OCI-LY3 (cell line): ENCODE measurements at regions not wholly inside any gene's neighbourhood (a gene's known extent, or its start where the extent isn't known, plus 50 kb on each side); places are given as distances from the start of the nearest gene placed in this dataset.

Experiments used
- H2AFZ ChIP-seq: fragments of 200-600, 300-600 bp; shearing (Covaris generic); 2 replicates; pipeline ENCODE4 v1.6.0; 2014; ENCODE audit warnings: antibody characterized with exemption, low read depth, low read length
- H3K27ac ChIP-seq: fragments of 200-600, 300-600 bp; sonication (generic); 2 replicates; pipeline ENCODE4 v1.5.1; 2014; ENCODE audit warnings: mild to moderate bottlenecking, low read length, moderate library complexity, mixed read lengths
- H3K27me3 ChIP-seq: fragments of 200-600, 300-600 bp; sonication (generic); 2 replicates; pipeline ENCODE4 v1.6.1; 2014; ENCODE audit warnings: low read depth, low read length, mixed read lengths
- H3K36me3 ChIP-seq: fragments of 200-600, 300-600 bp; sonication (generic); replicated peaks from 2 replicates; pipeline ENCODE3; 2014; ENCODE audit warnings: low read depth, low read length, mixed read lengths
- H3K4me1 ChIP-seq: fragments of 300-600, 200-600 bp; sonication (generic); 2 replicates; pipeline ENCODE4 v1.6.1; 2014; ENCODE audit warnings: low read length, mixed read lengths
- H3K4me2 ChIP-seq: fragments of 200-600, 300-600 bp; sonication (generic); 2 replicates; pipeline ENCODE4 v1.6.1; 2014; ENCODE audit warnings: low read length, mixed read lengths
- H3K4me3 ChIP-seq: fragments of 300-600, 200-600 bp; sonication (generic); 2 replicates; pipeline ENCODE4 v1.5.1; 2014; ENCODE audit warnings: antibody characterized with exemption, mild to moderate bottlenecking, low read length, moderate library complexity
- H3K79me2 ChIP-seq: fragments of 300-600, 200-600 bp; shearing (Covaris generic); 2 replicates; pipeline ENCODE4 v1.6.1; 2014; ENCODE audit warnings: mild to moderate bottlenecking, low read length, mixed read lengths
- H3K9ac ChIP-seq: fragments of 300-600, 200-600 bp; shearing (Covaris generic); 2 replicates; pipeline ENCODE4 v1.6.0; 2014; ENCODE audit warnings: mild to moderate bottlenecking, low read length, moderate library complexity
- H3K9me3 ChIP-seq: fragments of 200-600, 300-600 bp; shearing (Covaris generic); 2 replicates; pipeline ENCODE4 v1.6.1; 2014; ENCODE audit warnings: low read length, mixed read lengths; ENCODE audit not compliant: insufficient read depth
- H4K20me1 ChIP-seq: fragments of 200-600, 300-600 bp; sonication (generic); 2 replicates; pipeline ENCODE4 v1.6.1; 2016; ENCODE audit warnings: low read length, mixed read lengths; ENCODE audit not compliant: insufficient read depth
- CTCF ChIP-seq: fragments of 200-600, 300-600 bp; sonication (generic); IDR thresholded peaks from 2 replicates; pipeline ENCODE4 v1.5.1; 2014; ENCODE audit warnings: antibody characterized with exemption, low read length, low read depth
- EZH2phosphoT487 ChIP-seq: fragments of 200-600 bp; shearing (Covaris generic); IDR thresholded peaks from 2 replicates; pipeline ENCODE4 v1.6.1; 2018; ENCODE audit warnings: antibody characterized with exemption, mixed run types, low read depth

- no peaks in the 10 kb centered on the region for H3K9me3 ChIP-seq
- H3K27ac ChIP-seq: no peak overlapping the region
- H4K20me1 ChIP-seq: no peaks in the 10 kb centered on the region
- H3K4me2 ChIP-seq: no peak overlapping the region
- no peaks in the 10 kb centered on the region for H3K36me3 ChIP-seq
- H3K4me1 ChIP-seq: no peaks in the 10 kb centered on the region
- no peaks in the 10 kb centered on the region for H3K79me2 ChIP-seq
- H3K4me3 ChIP-seq: no peak overlapping the region
- no peak overlapping the region for H2AFZ ChIP-seq
- no peak overlapping the region for H3K9ac ChIP-seq
- H3K27me3 ChIP-seq: peaks cover 12% of the 10 kb centered on the region; the same call in 1 of the 2 replicates
- TF ChIP-seq CTCF (no peak), EZH2phosphoT487 (no peak)
Observed at GRCh38 chr18:75544051-75544481, 116.6 kb upstream of the SMIM21 start.

GRCh38 chr18:75538727-75539126 is 111.2 kb upstream of the SMIM21 start:
- Histone ChIP-seq H4K20me1 (no peaks in the 10 kb centered on the region), H2AFZ (no peak overlapping the region), H3K79me2 (no peaks in the 10 kb centered on the region), H3K4me3 (no peak overlapping the region), H3K27me3 (peaks cover 10% of the 10 kb centered on the region; the same call in 1 of the 2 replicates), H3K9ac (no peak overlapping the region), H3K9me3 (no peaks in the 10 kb centered on the region), H3K36me3 (no peaks in the 10 kb centered on the region), H3K27ac (no peak overlapping the region), H3K4me2 (no peak overlapping the region), H3K4me1 (no peaks in the 10 kb centered on the region)
- TF ChIP-seq EZH2phosphoT487 (no peak), CTCF (no peak)

GRCh38 chr18:75533950-75534349 is 106.4 kb upstream of the SMIM21 start:
- Histone ChIP-seq H4K20me1 (no peaks in the 10 kb centered on the region), H3K4me1 (no peaks in the 10 kb centered on the region), H3K36me3 (no peaks in the 10 kb centered on the region), H3K27me3 (peaks cover 8% of the 10 kb centered on the region; the same call in 1 of the 2 replicates), H3K9me3 (no peaks in the 10 kb centered on the region), H2AFZ (no peak overlapping the region), H3K9ac (no peak overlapping the region), H3K4me3 (no peak overlapping the region), H3K27ac (no peak overlapping the region), H3K79me2 (no peaks in the 10 kb centered on the region), H3K4me2 (no peak overlapping the region)
- no peak for TF ChIP-seq CTCF
- no peak for TF ChIP-seq EZH2phosphoT487

GRCh38 chr18:75533209-75533608 is 105.7 kb upstream of the SMIM21 start:
- H3K4me3 ChIP-seq: no peak overlapping the region
- TF ChIP-seq EZH2phosphoT487: no peak
- no peak for TF ChIP-seq CTCF
- H2AFZ ChIP-seq: no peak overlapping the region
- H3K4me1 ChIP-seq: no peaks in the 10 kb centered on the region
- no peaks in the 10 kb centered on the region for H3K79me2 ChIP-seq
- no peaks in the 10 kb centered on the region for H3K36me3 ChIP-seq
- H3K4me2 ChIP-seq: no peak overlapping the region
- no peaks in the 10 kb centered on the region for H4K20me1 ChIP-seq
- peaks cover 14% of the 10 kb centered on the region; the same call in 1 of the 2 replicates for H3K27me3 ChIP-seq
- H3K27ac ChIP-seq: no peak overlapping the region
- no peak overlapping the region for H3K9ac ChIP-seq
- no peaks in the 10 kb centered on the region for H3K9me3 ChIP-seq
